GM10248 (cell line): ENCODE measurements at regions not wholly inside any gene's neighbourhood (a gene's known extent, or its start where the extent isn't known, plus 50 kb on each side); places are given as distances from the start of the nearest gene placed in this dataset.

Source experiments
- CTCF ChIA-PET: fragments of 300-600 bp; sonication (Branson Sonifier 250); formaldehyde crosslinking; extraction: SDS; loops from one replicate; lab custom pipeline; 2021; ENCODE audit warnings: antibody characterized with exemption; lab: Yijun Ruan, JAX
- POLR2A ChIA-PET: fragments of 350-650 bp; sonication (Branson Sonifier 250); formaldehyde crosslinking; extraction: SDS; loops from one replicate; lab custom pipeline; 2020; ENCODE audit warnings: antibody characterized with exemption; lab: Yijun Ruan, JAX
- DNase-seq: peaks from one replicate; pipeline ENCODE4 v3.0.0; 2012; ENCODE audit errors: extremely low spot score
- TF ChIP-seq, protein P1 (sequence below): IDR thresholded peaks from 2 replicates; pipeline ENCODE4 v1.5.1; 2012; ENCODE audit warnings: mild to moderate bottlenecking, low read depth; ENCODE audit errors: extremely low read depth, missing control alignments, control extremely low read depth

GRCh38 chrX:13933352-13933751 is 96.3 kb downstream of the GEMIN8 start:
- TF ChIP-seq, protein P1, sequence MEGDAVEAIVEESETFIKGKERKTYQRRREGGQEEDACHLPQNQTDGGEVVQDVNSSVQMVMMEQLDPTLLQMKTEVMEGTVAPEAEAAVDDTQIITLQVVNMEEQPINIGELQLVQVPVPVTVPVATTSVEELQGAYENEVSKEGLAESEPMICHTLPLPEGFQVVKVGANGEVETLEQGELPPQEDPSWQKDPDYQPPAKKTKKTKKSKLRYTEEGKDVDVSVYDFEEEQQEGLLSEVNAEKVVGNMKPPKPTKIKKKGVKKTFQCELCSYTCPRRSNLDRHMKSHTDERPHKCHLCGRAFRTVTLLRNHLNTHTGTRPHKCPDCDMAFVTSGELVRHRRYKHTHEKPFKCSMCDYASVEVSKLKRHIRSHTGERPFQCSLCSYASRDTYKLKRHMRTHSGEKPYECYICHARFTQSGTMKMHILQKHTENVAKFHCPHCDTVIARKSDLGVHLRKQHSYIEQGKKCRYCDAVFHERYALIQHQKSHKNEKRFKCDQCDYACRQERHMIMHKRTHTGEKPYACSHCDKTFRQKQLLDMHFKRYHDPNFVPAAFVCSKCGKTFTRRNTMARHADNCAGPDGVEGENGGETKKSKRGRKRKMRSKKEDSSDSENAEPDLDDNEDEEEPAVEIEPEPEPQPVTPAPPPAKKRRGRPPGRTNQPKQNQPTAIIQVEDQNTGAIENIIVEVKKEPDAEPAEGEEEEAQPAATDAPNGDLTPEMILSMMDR: no peak
- POLR2A ChIA-PET: no interaction called here
- DNase-seq: no peak
- CTCF ChIA-PET: no interaction called here

GRCh38 chrX:13932416-13932815 is 97.3 kb downstream of the GEMIN8 start:
- DNase-seq: no peak
- TF ChIP-seq, protein P1: no peak
- ChIA-PET POLR2A (no interaction called here), CTCF (no interaction called here)

DNA sequence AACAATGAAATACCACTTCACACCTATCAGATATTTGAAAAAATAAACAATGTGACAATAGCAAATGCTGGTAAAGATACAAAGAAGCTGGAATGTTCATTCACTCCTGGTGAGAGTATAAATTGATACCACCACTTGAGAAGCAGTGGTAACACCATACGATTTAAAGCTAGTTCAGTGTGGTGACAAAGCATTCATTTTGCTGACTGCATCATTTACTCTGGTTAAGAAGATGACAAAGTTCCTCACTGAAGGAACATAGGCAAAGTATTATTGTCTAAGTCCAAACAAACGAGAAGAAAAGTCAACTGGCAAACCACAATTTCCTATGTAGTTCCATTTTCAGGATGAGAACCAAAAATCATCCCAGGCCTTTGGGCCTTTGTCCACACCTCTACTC is 102.5 kb downstream of the GEMIN8 start:
- no peak for DNase-seq
- ChIA-PET POLR2A (no interaction called here), CTCF (no interaction called here)
- TF ChIP-seq, protein P1: no peak

DNA sequence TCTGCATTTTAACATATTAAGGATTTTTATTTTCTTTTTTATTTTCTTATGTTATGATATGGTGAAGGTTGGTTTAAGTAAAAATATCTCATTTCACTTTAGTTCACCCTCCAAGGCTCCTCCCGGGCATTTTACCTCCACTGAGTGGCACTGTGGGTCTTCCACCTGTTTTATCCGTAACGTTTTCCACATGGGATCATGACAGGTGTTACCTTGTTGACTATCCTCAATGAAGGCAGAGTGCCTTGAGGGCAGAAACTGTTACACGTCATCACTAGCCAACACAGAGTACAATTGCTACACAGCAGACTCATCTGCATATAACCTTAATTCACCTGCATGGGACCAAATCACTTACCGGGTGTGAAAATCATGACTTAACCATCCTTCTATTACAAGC is 105.8 kb downstream of the GEMIN8 start:
- no peak for DNase-seq
- ChIA-PET POLR2A (no interaction called here), CTCF (interaction anchor here (1.1 kb wide), 1 partner anchor 25 kb away, joined by 3 read pairs; no protein-coding TSS in a partner anchor)
- TF ChIP-seq, protein P1: no peak

DNA sequence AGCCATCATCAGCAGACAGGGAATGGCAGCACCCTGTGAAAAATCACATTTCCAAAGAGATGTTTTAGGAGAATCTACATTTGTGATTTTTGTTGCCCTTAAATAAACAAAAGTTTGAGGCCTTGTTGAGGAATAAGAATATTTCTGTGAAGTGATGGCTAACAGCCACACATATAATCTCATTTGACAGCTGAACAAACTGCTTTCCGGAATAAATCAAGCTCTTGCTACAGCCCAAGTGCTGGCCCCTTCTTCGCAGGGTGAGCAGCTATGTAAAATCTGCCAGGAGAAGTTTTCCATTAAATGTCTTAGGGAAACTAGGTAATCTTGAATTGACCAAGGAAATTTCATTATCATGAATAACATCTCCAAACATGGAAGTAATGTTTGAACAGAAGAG is 106.4 kb upstream of the GPM6B start:
- TF ChIP-seq, protein P1: no peak
- DNase-seq: no peak
- ChIA-PET CTCF (no interaction called here), POLR2A (no interaction called here)

- ChIA-PET POLR2A (no interaction called here), CTCF (no interaction called here)
- DNase-seq: no peak
- TF ChIP-seq, protein P1: no peak
These were observed 100.6 kb upstream of the GPM6B start for GRCh38 chrX:13917507-13917906.

GRCh38 chrX:13911586-13911985 is 94.7 kb upstream of the GPM6B start:
- TF ChIP-seq, protein P1: no peak
- CTCF ChIA-PET: no interaction called here
- DNase-seq: no peak
- POLR2A ChIA-PET: no interaction called here
